Lung microvascular endothelial cell (primary cell): ENCODE measurements at regions not wholly inside any gene's neighbourhood (a gene's known extent, or its start where the extent isn't known, plus 50 kb on each side); places are given as distances from the start of the nearest gene placed in this dataset.

Source experiments
- DNase-seq, 2 donors: peaks; one replicate each; pipeline versions ENCODE4 v3.0.0 to v3.0.0-alpha.2; 2010; ENCODE audit warnings: low read depth in 2 of 2

DNA sequence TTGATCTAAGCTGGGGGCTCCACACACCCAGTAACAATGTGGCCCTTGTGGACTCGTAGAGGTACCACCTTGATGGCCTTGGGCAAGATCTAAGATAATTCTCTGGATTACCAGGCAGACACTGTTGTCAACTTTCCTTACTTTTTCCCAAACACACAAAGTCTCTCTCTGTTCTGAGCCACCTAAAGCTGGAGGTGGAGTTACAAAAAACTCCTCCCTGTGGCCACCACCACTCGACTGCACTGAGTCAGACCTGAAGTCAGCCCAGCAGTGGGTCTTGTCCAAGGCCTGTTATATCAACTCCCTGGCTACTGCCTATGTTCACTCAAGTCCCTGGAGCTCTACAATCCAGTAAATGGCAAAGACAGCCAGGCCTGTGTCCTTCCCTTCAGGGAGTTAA is 70.1 kb upstream of the TECRL start:
- DNase-seq: no peak

DNA sequence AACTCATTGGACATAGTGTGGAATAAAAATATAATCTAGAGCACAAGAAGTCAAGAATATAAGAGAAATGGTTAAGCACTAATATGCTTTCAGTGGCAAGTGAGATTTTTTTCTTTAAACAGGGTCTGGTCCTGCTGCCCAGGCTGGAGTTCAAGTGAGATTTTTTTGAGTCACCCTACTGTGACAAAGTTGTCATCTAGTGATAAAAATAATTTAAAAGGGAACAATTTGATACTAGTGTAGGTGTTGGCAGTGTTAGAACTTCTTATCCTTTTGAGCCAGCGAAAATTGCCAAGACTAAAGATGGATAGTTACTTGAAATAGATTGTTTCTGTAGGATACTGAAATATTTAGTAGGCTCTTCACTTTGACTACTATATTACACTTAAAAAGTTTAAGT is 67.9 kb upstream of the TECRL start:
- DNase-seq: no peak

- DNase-seq: no peak
Observed at GRCh38 chr4:64465263-64465662, 56.0 kb upstream of the TECRL start.

- DNase-seq: no peak
Observed at GRCh38 chr4:64464581-64464980, 55.3 kb upstream of the TECRL start.
